ENCODE measurements at regions not wholly inside any gene's neighbourhood (a gene's known extent, or its start where the extent isn't known, plus 50 kb on each side); places are given as distances from the start of the nearest gene placed in this dataset.

GRCh38 chr15:92733934-92734521 is 78.5 kb upstream of the FAM174B start:
- TF ChIP-seq CTCF (conservative IDR thresholded peaks at IDR 0.05; ENCODE audit: low read depth in 2 of 2) (no peak), EZH2phosphoT487 (IDR thresholded peaks at IDR 0.05; ENCODE audit: unreplicated experiment) (no peak), NANOG (IDR thresholded peaks at IDR 0.05; ENCODE audit: borderline replicate concordance) (no peak), JUNB (IDR thresholded peaks at IDR 0.05; ENCODE audit: unreplicated experiment) (no peak), CREB1 (CRISPR knock-in tag; IDR thresholded peaks at IDR 0.05; ENCODE audit: low read depth) (0 out of 2 replicates have a peak, but pooled peaks have one; percentile 21), REST (IDR thresholded peaks at IDR 0.05; ENCODE audit: unreplicated experiment) (no peak), POLR2AphosphoS5 (IDR thresholded peaks at IDR 0.05; ENCODE audit: low read depth) (0 out of 2 replicates have a peak, but pooled peaks have one; percentile 37), EZH2 (IDR thresholded peaks at IDR 0.05; ENCODE audit: low read depth, unreplicated experiment) (no peak)
- TF ChIP-seq, protein P1, sequence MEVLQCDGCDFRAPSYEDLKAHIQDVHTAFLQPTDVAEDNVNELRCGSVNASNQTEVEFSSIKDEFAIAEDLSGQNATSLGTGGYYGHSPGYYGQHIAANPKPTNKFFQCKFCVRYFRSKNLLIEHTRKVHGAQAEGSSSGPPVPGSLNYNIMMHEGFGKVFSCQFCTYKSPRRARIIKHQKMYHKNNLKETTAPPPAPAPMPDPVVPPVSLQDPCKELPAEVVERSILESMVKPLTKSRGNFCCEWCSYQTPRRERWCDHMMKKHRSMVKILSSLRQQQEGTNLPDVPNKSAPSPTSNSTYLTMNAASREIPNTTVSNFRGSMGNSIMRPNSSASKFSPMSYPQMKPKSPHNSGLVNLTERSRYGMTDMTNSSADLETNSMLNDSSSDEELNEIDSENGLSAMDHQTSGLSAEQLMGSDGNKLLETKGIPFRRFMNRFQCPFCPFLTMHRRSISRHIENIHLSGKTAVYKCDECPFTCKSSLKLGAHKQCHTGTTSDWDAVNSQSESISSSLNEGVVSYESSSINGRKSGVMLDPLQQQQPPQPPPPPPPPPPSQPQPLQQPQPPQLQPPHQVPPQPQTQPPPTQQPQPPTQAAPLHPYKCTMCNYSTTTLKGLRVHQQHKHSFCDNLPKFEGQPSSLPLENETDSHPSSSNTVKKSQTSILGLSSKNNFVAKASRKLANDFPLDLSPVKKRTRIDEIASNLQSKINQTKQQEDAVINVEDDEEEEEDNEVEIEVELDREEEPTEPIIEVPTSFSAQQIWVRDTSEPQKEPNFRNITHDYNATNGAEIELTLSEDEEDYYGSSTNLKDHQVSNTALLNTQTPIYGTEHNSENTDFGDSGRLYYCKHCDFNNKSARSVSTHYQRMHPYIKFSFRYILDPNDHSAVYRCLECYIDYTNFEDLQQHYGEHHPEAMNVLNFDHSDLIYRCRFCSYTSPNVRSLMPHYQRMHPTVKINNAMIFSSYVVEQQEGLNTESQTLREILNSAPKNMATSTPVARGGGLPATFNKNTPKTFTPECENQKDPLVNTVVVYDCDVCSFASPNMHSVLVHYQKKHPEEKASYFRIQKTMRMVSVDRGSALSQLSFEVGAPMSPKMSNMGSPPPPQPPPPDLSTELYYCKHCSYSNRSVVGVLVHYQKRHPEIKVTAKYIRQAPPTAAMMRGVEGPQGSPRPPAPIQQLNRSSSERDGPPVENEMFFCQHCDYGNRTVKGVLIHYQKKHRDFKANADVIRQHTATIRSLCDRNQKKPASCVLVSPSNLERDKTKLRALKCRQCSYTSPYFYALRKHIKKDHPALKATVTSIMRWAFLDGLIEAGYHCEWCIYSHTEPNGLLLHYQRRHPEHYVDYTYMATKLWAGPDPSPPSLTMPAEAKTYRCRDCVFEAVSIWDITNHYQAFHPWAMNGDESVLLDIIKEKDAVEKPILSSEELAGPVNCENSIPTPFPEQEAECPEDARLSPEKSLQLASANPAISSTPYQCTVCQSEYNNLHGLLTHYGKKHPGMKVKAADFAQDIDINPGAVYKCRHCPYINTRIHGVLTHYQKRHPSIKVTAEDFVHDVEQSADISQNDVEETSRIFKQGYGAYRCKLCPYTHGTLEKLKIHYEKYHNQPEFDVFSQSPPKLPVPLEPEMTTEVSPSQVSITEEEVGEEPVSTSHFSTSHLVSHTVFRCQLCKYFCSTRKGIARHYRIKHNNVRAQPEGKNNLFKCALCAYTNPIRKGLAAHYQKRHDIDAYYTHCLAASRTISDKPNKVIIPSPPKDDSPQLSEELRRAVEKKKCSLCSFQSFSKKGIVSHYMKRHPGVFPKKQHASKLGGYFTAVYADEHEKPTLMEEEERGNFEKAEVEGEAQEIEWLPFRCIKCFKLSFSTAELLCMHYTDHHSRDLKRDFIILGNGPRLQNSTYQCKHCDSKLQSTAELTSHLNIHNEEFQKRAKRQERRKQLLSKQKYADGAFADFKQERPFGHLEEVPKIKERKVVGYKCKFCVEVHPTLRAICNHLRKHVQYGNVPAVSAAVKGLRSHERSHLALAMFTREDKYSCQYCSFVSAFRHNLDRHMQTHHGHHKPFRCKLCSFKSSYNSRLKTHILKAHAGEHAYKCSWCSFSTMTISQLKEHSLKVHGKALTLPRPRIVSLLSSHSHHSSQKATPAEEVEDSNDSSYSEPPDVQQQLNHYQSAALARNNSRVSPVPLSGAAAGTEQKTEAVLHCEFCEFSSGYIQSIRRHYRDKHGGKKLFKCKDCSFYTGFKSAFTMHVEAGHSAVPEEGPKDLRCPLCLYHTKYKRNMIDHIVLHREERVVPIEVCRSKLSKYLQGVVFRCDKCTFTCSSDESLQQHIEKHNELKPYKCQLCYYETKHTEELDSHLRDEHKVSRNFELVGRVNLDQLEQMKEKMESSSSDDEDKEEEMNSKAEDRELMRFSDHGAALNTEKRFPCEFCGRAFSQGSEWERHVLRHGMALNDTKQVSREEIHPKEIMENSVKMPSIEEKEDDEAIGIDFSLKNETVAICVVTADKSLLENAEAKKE (CRISPR knock-in tag; IDR thresholded peaks at IDR 0.05): no peak

Data from GM23338 (cell line).